CD4-positive, alpha-beta memory T cell (primary cell): ENCODE measurements at regions not wholly inside any gene's neighbourhood (a gene's known extent, or its start where the extent isn't known, plus 50 kb on each side); places are given as distances from the start of the nearest gene placed in this dataset.

Source experiments
- CTCF ChIA-PET: fragments of 350-600 bp; sonication (Branson Sonifier 250); formaldehyde crosslinking; loops from one replicate; lab custom pipeline; 2021; ENCODE audit warnings: inconsistent platforms; ENCODE audit not compliant: partially characterized antibody; lab: Charles Lee
- POLR2A ChIA-PET: fragments of 350-600 bp; sonication (Branson Sonifier 250); formaldehyde crosslinking; loops from one replicate; lab custom pipeline; 2021; ENCODE audit not compliant: partially characterized antibody; lab: Charles Lee
- DNase-seq, 5 donors: peaks; one replicate each; pipeline versions ENCODE4 v3.0.0 to v3.0.0-alpha.2; 2020 to 2022; ENCODE audit warnings: mixed read lengths in 1 of 5
- H3K27ac ChIP-seq: one replicate; pipeline ENCODE4 v1.7.0; 2013; ENCODE audit warnings: low read depth, low read length
- H3K27me3 ChIP-seq: 2 replicates; pipeline ENCODE4 v1.7.0; 2013; ENCODE audit warnings: mild to moderate bottlenecking, low read length, moderate library complexity; ENCODE audit not compliant: insufficient read depth
- H3K36me3 ChIP-seq: 2 replicates; pipeline ENCODE4 v1.7.0; 2013; ENCODE audit warnings: mild to moderate bottlenecking, low read length, moderate library complexity; ENCODE audit not compliant: insufficient read depth
- H3K4me1 ChIP-seq: 2 replicates; pipeline ENCODE4 v1.7.0; 2013; ENCODE audit warnings: mild to moderate bottlenecking, low read length, moderate library complexity; ENCODE audit not compliant: insufficient read depth
- H3K4me3 ChIP-seq, 2 donors: one replicate each; pipeline ENCODE4 v1.7.0; 2013; ENCODE audit warnings: low read length in 2 of 2, mild to moderate bottlenecking in 1 of 2
- H3K9me3 ChIP-seq, 2 donors: one replicate each; pipeline ENCODE4 v1.7.0; 2013; ENCODE audit warnings: low read length in 2 of 2, control low read depth in 1 of 2; ENCODE audit not compliant: control insufficient read depth in 1 of 2
- H3K27ac Mint-ChIP-seq, 7 donors: one replicate each; pipeline ENCODE4 v1.8.0; 2020 to 2021; ENCODE audit warnings: mixed read lengths in 7 of 7, mild to moderate bottlenecking in 6 of 7, inconsistent platforms in 3 of 7, moderate library complexity in 3 of 7
- H3K27me3 Mint-ChIP-seq, 2 donors: one replicate each; pipeline ENCODE4 v1.8.0; 2020 to 2021; ENCODE audit warnings: mixed read lengths in 2 of 2
- H3K36me3 Mint-ChIP-seq, 2 donors: one replicate each; pipeline ENCODE4 v1.8.0; 2020 to 2021; ENCODE audit warnings: mixed read lengths in 2 of 2, inconsistent platforms in 1 of 2, mild to moderate bottlenecking in 1 of 2
- H3K4me1 Mint-ChIP-seq, 4 donors: one replicate each; pipeline ENCODE4 v1.8.0; 2020 to 2021; ENCODE audit warnings: mixed read lengths in 4 of 4, mild to moderate bottlenecking in 1 of 4
- H3K4me3 Mint-ChIP-seq, 8 donors: one replicate each; pipeline ENCODE4 v1.8.0; 2020 to 2021; ENCODE audit warnings: mixed read lengths in 8 of 8, mild to moderate bottlenecking in 7 of 8, moderate library complexity in 6 of 8, inconsistent platforms in 3 of 8
- H3K9me3 Mint-ChIP-seq, 8 donors: one replicate each; pipeline ENCODE4 v1.8.0; 2020 to 2021; ENCODE audit warnings: mixed read lengths in 8 of 8, mild to moderate bottlenecking in 5 of 8, inconsistent platforms in 3 of 8, moderate library complexity in 1 of 8
- intact Hi-C: fragments of 100-400 bp; cut with micrococcal nuclease; formaldehyde crosslinking; loops from one replicate; pipeline ENCODE4 v1.15.1; 2023

- Mint-ChIP-seq H3K27me3 (no peaks in the 10 kb centered on the region), H3K9me3 (peaks cover 0 to 12% (median 6%) of the 10 kb centered on the region in 8 donors), H3K27ac (no peak overlapping the region), H3K36me3 (no peaks in the 10 kb centered on the region), H3K4me3 (no peak overlapping the region), H3K4me1 (peaks cover 0 to 9% (median 4%) of the 10 kb centered on the region in 4 donors)
- DNase-seq = no peak
- H3K4me1 ChIP-seq = peaks cover 6% of the 10 kb centered on the region
- no peaks in the 10 kb centered on the region for H3K36me3 ChIP-seq
- no peak overlapping the region for H3K4me3 ChIP-seq
- CTCF ChIA-PET = no interaction called here
- intact Hi-C loops = no loop called here
- H3K9me3 ChIP-seq = no peaks in the 10 kb centered on the region
- H3K27ac ChIP-seq = no peak overlapping the region
- H3K27me3 ChIP-seq = no peaks in the 10 kb centered on the region
- POLR2A ChIA-PET = no interaction called here
Observed at GRCh38 chrX:40485102-40485826, 95.5 kb upstream of the ATP6AP2 start.

- CTCF ChIA-PET = no interaction called here
- DNase-seq = no peak
- Histone ChIP-seq H3K27me3 (no peaks in the 10 kb centered on the region), H3K36me3 (no peaks in the 10 kb centered on the region), H3K4me3 (no peak overlapping the region), H3K9me3 (no peaks in the 10 kb centered on the region), H3K4me1 (peaks cover 6% of the 10 kb centered on the region), H3K27ac (no peak overlapping the region)
- Mint-ChIP-seq H3K9me3 (peaks cover 0 to 12% (median 6%) of the 10 kb centered on the region in 8 donors), H3K4me3 (peak overlapping the region in 1 of 8 donors; percentile 32), H3K36me3 (no peaks in the 10 kb centered on the region), H3K27me3 (no peaks in the 10 kb centered on the region), H3K4me1 (peaks cover 0 to 9% (median 4%) of the 10 kb centered on the region in 4 donors), H3K27ac (no peak overlapping the region)
- POLR2A ChIA-PET = no interaction called here
- intact Hi-C loops = no loop called here
Observed at GRCh38 chrX:40484408-40485091, 96.2 kb upstream of the ATP6AP2 start.

GRCh38 chrX:40483502-40483901 lies 97.3 kb upstream of the ATP6AP2 start:
- H3K36me3 Mint-ChIP-seq = no peaks in the 10 kb centered on the region
- Histone ChIP-seq H3K4me1 (peaks cover 6% of the 10 kb centered on the region), H3K27me3 (no peaks in the 10 kb centered on the region), H3K36me3 (no peaks in the 10 kb centered on the region), H3K4me3 (no peak overlapping the region), H3K27ac (no peak overlapping the region), H3K9me3 (no peaks in the 10 kb centered on the region)
- H3K9me3 Mint-ChIP-seq = peaks cover 0 to 12% (median 6%) of the 10 kb centered on the region in 8 donors
- no peaks in the 10 kb centered on the region for H3K27me3 Mint-ChIP-seq
- H3K4me1 Mint-ChIP-seq = peaks cover 0 to 9% (median 4%) of the 10 kb centered on the region in 4 donors
- POLR2A ChIA-PET = no interaction called here
- DNase-seq = no peak
- intact Hi-C loops = no loop called here
- no peak overlapping the region for H3K27ac Mint-ChIP-seq
- CTCF ChIA-PET = no interaction called here
- H3K4me3 Mint-ChIP-seq = no peak overlapping the region

GRCh38 chrX:40479777-40480318 lies 100.9 kb upstream of the ATP6AP2 start:
- Histone ChIP-seq H3K36me3 (no peaks in the 10 kb centered on the region), H3K27ac (no peak overlapping the region), H3K9me3 (no peaks in the 10 kb centered on the region), H3K4me3 (no peak overlapping the region), H3K27me3 (no peaks in the 10 kb centered on the region), H3K4me1 (peaks cover 24% of the 10 kb centered on the region)
- H3K27ac Mint-ChIP-seq = no peak overlapping the region
- H3K27me3 Mint-ChIP-seq = no peaks in the 10 kb centered on the region
- no peak for DNase-seq
- peaks cover 0 to 3% (median 0%) of the 10 kb centered on the region in 8 donors for H3K9me3 Mint-ChIP-seq
- peaks cover 13 to 18% (median 15%) of the 10 kb centered on the region in 4 donors for H3K4me1 Mint-ChIP-seq
- CTCF ChIA-PET = no interaction called here
- POLR2A ChIA-PET = no interaction called here
- H3K4me3 Mint-ChIP-seq = no peak overlapping the region
- intact Hi-C loops = no loop called here
- no peaks in the 10 kb centered on the region for H3K36me3 Mint-ChIP-seq

- no peak for DNase-seq
- intact Hi-C loops = no loop called here
- H3K4me1 Mint-ChIP-seq = peaks cover 12 to 19% (median 16%) of the 10 kb centered on the region in 4 donors
- POLR2A ChIA-PET = no interaction called here
- H3K27ac Mint-ChIP-seq = no peak overlapping the region
- H3K36me3 Mint-ChIP-seq = no peaks in the 10 kb centered on the region
- H3K4me3 ChIP-seq = no peak overlapping the region
- H3K9me3 ChIP-seq = no peaks in the 10 kb centered on the region
- H3K27me3 Mint-ChIP-seq = no peaks in the 10 kb centered on the region
- CTCF ChIA-PET = no interaction called here
- no peak overlapping the region for H3K4me3 Mint-ChIP-seq
- H3K9me3 Mint-ChIP-seq = peaks cover 0 to 3% (median 0%) of the 10 kb centered on the region in 8 donors
- no peaks in the 10 kb centered on the region for H3K36me3 ChIP-seq
- H3K4me1 ChIP-seq = peaks cover 24% of the 10 kb centered on the region
- H3K27ac ChIP-seq = no peak overlapping the region
- no peaks in the 10 kb centered on the region for H3K27me3 ChIP-seq
Observed at GRCh38 chrX:40478474-40479065, 102.2 kb upstream of the ATP6AP2 start.

- H3K4me1 ChIP-seq = peaks cover 32% of the 10 kb centered on the region
- no peaks in the 10 kb centered on the region for H3K36me3 ChIP-seq
- H3K9me3 ChIP-seq = no peaks in the 10 kb centered on the region
- ChIA-PET POLR2A (interaction anchor here (1.4 kb wide), 1 partner anchor 8 kb away, joined by 3 read pairs; no protein-coding TSS in a partner anchor), CTCF (no interaction called here)
- H3K4me3 ChIP-seq = no peak overlapping the region
- no peaks in the 10 kb centered on the region for H3K27me3 ChIP-seq
- Mint-ChIP-seq H3K36me3 (no peaks in the 10 kb centered on the region), H3K27me3 (peaks cover 0 to 2% of the 10 kb centered on the region in 2 donors), H3K9me3 (peaks cover 0 to 3% (median 0%) of the 10 kb centered on the region in 8 donors), H3K4me3 (peak overlapping the region in 6 of 8 donors; percentile 42 to 71 (median 62)), H3K27ac (peak overlapping the region in 1 of 7 donors; percentile 50), H3K4me1 (peaks cover 19 to 29% (median 24%) of the 10 kb centered on the region in 4 donors)
- DNase-seq = peak in 2 of 5 donors; percentile 17 to 31
- no peak overlapping the region for H3K27ac ChIP-seq
- intact Hi-C loops = no loop called here
Observed at GRCh38 chrX:40476958-40477357, 103.8 kb upstream of the ATP6AP2 start.

GRCh38 chrX:40474645-40475044 lies 106.1 kb upstream of the ATP6AP2 start:
- H3K36me3 Mint-ChIP-seq = no peaks in the 10 kb centered on the region
- H3K36me3 ChIP-seq = no peaks in the 10 kb centered on the region
- CTCF ChIA-PET = no interaction called here
- peaks cover 20 to 29% (median 24%) of the 10 kb centered on the region in 4 donors for H3K4me1 Mint-ChIP-seq
- no peaks in the 10 kb centered on the region for H3K27me3 ChIP-seq
- H3K4me3 Mint-ChIP-seq = no peak overlapping the region
- peaks cover 0 to 2% of the 10 kb centered on the region in 2 donors for H3K27me3 Mint-ChIP-seq
- no peaks in the 10 kb centered on the region for H3K9me3 Mint-ChIP-seq
- peak overlapping the region in 1 of 7 donors; percentile 40 for H3K27ac Mint-ChIP-seq
- POLR2A ChIA-PET = no interaction called here
- H3K27ac ChIP-seq = no peak overlapping the region
- H3K9me3 ChIP-seq = no peaks in the 10 kb centered on the region
- DNase-seq = no peak
- H3K4me1 ChIP-seq = peaks cover 33% of the 10 kb centered on the region
- no peak overlapping the region for H3K4me3 ChIP-seq
- intact Hi-C loops = no loop called here
